ENCODE measurements at regions not wholly inside any gene's neighbourhood (a gene's known extent, or its start where the extent isn't known, plus 50 kb on each side); places are given as distances from the start of the nearest gene placed in this dataset.

- Histone ChIP-seq H3K9me3 (ENCODE audit: control insufficient read depth in 4 of 4, low read length in 3 of 4) (peaks cover 4 to 8% (median 6%) of the 10 kb centered on the region in 4 donors), H3K4me1 (ENCODE audit: control insufficient read depth in 4 of 4, insufficient read depth in 4 of 4, low read length in 3 of 4) (no peaks in the 10 kb centered on the region), H3K27me3 (ENCODE audit: control insufficient read depth in 4 of 4, insufficient read depth in 4 of 4, low read length in 3 of 4) (no peaks in the 10 kb centered on the region), H3K27ac (ENCODE audit: low read depth in 1 of 2, low read length in 2 of 2) (no peak overlapping the region), H3K4me3 (ENCODE audit: low read depth in 1 of 3, low read length in 3 of 3) (no peak overlapping the region), H3K36me3 (ENCODE audit: control insufficient read depth in 4 of 4, insufficient read depth in 3 of 4, low read depth in 1 of 4, low read length in 3 of 4) (no peaks in the 10 kb centered on the region), H3K9ac (ENCODE audit: low read depth in 1 of 2, low read length in 2 of 2) (no peak overlapping the region)
- no peak for DNase-seq (ENCODE audit: low spot score)
- TF ChIP-seq ZBTB33 (IDR thresholded peaks at IDR 0.05) (no peak), FOXA1 (IDR thresholded peaks at IDR 0.05) (no peak), TAF1 (conservative IDR thresholded peaks at IDR 0.05) (no peak), GABPA (IDR thresholded peaks at IDR 0.05 in 1 of 2, conservative IDR thresholded peaks at IDR 0.05 in 1 of 2) (no peak)
- WGBS, result 49% methylated on average over 2 of the region's 2 CpGs
These were observed 733.4 kb upstream of the INTU start for GRCh38 chr4:126899331-126899801.

- Histone ChIP-seq H3K4me3 (ENCODE audit: low read depth in 1 of 3, low read length in 3 of 3) (no peak overlapping the region), H3K36me3 (ENCODE audit: control insufficient read depth in 4 of 4, insufficient read depth in 3 of 4, low read depth in 1 of 4, low read length in 3 of 4) (no peaks in the 10 kb centered on the region), H3K27me3 (ENCODE audit: control insufficient read depth in 4 of 4, insufficient read depth in 4 of 4, low read length in 3 of 4) (peaks cover 0 to 2% (median 0%) of the 10 kb centered on the region in 4 donors), H3K4me1 (ENCODE audit: control insufficient read depth in 4 of 4, insufficient read depth in 4 of 4, low read length in 3 of 4) (no peaks in the 10 kb centered on the region), H3K9me3 (ENCODE audit: control insufficient read depth in 4 of 4, low read length in 3 of 4) (no peaks in the 10 kb centered on the region), H3K27ac (ENCODE audit: low read depth in 1 of 2, low read length in 2 of 2) (no peak overlapping the region), H3K9ac (ENCODE audit: low read depth in 1 of 2, low read length in 2 of 2) (no peak overlapping the region)
- DNase-seq (ENCODE audit: low spot score), result no peak
- 44% methylated on average over 3 of the region's 3 CpGs for WGBS
- no peak for TF ChIP-seq SP1 (IDR thresholded peaks at IDR 0.05)
- TF ChIP-seq JUND (IDR thresholded peaks at IDR 0.05), result no peak
- no peak for TF ChIP-seq YY1 (IDR thresholded peaks at IDR 0.05)
- TF ChIP-seq HNF4A (conservative IDR thresholded peaks at IDR 0.05), result no peak
- no peak for TF ChIP-seq ATF3 (IDR thresholded peaks at IDR 0.05)
- no peak for TF ChIP-seq MAX (IDR thresholded peaks at IDR 0.05)
- TF ChIP-seq REST (IDR thresholded peaks at IDR 0.05), result no peak
- TF ChIP-seq RXRA (IDR thresholded peaks at IDR 0.05), result no peak
- TF ChIP-seq ZBTB33 (IDR thresholded peaks at IDR 0.05), result no peak
- TF ChIP-seq EGR1 (IDR thresholded peaks at IDR 0.05; ENCODE audit: low read depth in 2 of 2), result no peak
- TF ChIP-seq RAD21 (IDR thresholded peaks at IDR 0.05), result no peak
- TF ChIP-seq TAF1 (conservative IDR thresholded peaks at IDR 0.05), result no peak
- TF ChIP-seq NR2F2 (IDR thresholded peaks at IDR 0.05), result no peak
These were observed 726.3 kb upstream of the INTU start for GRCh38 chr4:126906466-126906865.
